ENCODE measurements at regions not wholly inside any gene's neighbourhood (a gene's known extent, or its start where the extent isn't known, plus 50 kb on each side); places are given as distances from the start of the nearest gene placed in this dataset.

DNA sequence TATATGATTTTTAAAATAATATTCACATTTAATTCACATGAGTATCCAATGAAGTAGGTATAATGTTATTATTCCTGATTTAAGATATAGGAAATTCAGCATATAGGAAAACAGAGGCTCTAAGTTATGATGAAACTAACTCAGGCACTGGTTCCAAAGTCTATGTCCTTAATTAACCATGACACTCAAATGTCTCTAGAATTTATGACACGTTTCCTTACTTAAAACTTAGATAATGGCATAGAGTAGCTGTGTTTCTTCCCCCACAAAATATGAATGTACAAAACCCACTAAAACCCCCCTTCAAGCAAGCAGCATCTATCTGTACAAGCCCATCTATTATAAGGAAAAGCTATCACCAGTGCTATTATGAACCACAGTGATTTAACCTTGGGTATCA, 72.9 kb upstream of the CDK1 start:
- Histone ChIP-seq H3K4me1 (no peaks in the 10 kb centered on the region), H3K36me3 (no peaks in the 10 kb centered on the region), H3K27me3 (no peaks in the 10 kb centered on the region), H3K27ac (no peak overlapping the region), H3K4me3 (no peak overlapping the region), H3K9me3 (no peaks in the 10 kb centered on the region)
- ATAC-seq (no peak), DNase-seq (no peak)
- intact Hi-C loops (cut with DNase I) = no loop called here
- TF ChIP-seq, protein P1, sequence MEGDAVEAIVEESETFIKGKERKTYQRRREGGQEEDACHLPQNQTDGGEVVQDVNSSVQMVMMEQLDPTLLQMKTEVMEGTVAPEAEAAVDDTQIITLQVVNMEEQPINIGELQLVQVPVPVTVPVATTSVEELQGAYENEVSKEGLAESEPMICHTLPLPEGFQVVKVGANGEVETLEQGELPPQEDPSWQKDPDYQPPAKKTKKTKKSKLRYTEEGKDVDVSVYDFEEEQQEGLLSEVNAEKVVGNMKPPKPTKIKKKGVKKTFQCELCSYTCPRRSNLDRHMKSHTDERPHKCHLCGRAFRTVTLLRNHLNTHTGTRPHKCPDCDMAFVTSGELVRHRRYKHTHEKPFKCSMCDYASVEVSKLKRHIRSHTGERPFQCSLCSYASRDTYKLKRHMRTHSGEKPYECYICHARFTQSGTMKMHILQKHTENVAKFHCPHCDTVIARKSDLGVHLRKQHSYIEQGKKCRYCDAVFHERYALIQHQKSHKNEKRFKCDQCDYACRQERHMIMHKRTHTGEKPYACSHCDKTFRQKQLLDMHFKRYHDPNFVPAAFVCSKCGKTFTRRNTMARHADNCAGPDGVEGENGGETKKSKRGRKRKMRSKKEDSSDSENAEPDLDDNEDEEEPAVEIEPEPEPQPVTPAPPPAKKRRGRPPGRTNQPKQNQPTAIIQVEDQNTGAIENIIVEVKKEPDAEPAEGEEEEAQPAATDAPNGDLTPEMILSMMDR (IDR thresholded peaks at IDR 0.05) = no peak

DNA sequence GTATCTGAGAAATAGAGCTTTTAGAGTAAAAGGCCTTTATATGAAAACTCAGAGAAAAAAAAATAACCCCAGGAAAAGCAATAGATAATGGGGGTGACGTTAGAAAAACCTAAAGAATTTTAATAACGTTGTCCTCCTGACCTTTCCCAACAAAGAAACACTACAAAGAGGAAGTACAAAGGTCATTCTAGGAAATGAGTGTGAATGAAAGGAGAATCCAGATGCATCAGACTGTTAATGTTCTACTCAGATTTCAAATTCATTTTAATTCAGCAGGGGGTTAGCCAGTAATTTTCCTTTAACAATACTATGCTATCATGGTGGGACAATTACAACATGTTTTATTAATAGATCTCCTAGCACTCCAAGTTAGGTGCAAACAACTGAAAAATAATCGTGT, 73.8 kb upstream of the CDK1 start:
- intact Hi-C loops (cut with DNase I) = no loop called here
- DNase-seq = no peak
- H3K4me3 ChIP-seq = no peak overlapping the region

DNA sequence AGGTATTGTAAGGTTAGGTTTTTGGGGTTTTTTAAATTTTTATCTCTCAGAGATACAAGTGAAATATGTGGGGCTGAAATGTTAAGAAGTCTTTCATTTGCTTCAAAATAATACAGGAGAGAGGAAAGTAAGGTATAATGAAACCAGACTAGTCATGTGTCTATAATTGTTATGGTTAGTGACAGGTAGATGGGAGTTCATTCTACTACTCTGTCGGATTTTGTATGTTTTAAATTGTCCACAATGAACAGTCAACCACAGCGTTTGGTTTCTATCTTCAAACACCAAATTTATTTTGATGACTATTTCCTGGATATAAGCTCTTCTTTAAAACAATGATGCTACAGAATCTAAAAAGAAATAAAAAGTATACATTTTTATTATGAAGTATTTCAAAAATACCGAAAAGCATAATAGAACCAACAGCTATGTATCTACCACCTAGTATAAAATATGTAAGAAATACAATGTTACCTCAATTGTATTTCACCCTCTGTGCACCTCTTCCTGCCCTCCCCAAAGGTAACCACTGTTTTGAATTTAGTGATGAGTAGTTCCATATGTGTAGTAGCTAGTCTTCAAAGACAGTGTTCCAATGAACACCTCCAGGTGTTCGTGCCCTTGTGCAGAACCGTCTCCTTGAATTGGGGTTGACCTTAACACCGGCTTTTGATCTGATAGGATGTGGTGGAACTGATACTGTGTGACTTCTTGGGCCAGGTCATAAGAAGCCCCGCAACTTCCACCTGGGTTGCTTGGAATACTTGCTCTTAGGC, 74.8 kb upstream of the CDK1 start:
- ATAC-seq = no peak
- no peaks in the 10 kb centered on the region for H3K36me3 ChIP-seq

More for the DNA sequence above, 73.8 kb upstream of the CDK1 start:
- H3K4me1 ChIP-seq = no peaks in the 10 kb centered on the region
- no peak for ATAC-seq
- no peaks in the 10 kb centered on the region for H3K9me3 ChIP-seq
- H3K36me3 ChIP-seq = no peaks in the 10 kb centered on the region
- no peak overlapping the region for H3K27ac ChIP-seq
- no peaks in the 10 kb centered on the region for H3K27me3 ChIP-seq
- TF ChIP-seq, protein P1 (IDR thresholded peaks at IDR 0.05) = no peak

DNA sequence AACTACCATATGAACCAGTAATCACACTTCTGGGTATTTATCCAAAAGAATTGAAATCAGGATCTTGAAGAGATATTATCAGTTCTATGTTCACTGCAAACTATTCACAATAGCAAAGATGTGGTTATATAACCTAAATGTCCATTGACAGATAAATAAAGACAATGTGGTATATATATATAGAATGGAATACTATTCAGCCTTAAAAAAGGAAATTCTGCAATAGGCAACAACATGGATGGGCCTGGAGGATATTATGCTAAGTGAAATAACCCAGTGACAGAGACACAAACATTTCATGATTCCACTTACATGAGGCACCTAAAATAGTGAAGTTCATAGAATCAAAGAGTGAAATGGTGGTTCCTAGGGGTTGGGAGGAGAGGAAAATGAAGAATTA, 90.6 kb upstream of the CDK1 start:
- Histone ChIP-seq H3K27ac (no peak overlapping the region), H3K4me1 (no peaks in the 10 kb centered on the region), H3K4me3 (no peak overlapping the region), H3K36me3 (no peaks in the 10 kb centered on the region), H3K27me3 (no peaks in the 10 kb centered on the region), H3K9me3 (no peaks in the 10 kb centered on the region)
- TF ChIP-seq, protein P1 (IDR thresholded peaks at IDR 0.05) = no peak
- ATAC-seq (no peak), DNase-seq (no peak)
- intact Hi-C loops (cut with DNase I) = no loop called here

More for the DNA sequence above, 74.8 kb upstream of the CDK1 start:
- Histone ChIP-seq H3K4me3 (no peak overlapping the region), H3K27ac (no peak overlapping the region), H3K9me3 (no peaks in the 10 kb centered on the region), H3K4me1 (no peaks in the 10 kb centered on the region), H3K27me3 (no peaks in the 10 kb centered on the region)
- intact Hi-C loops (cut with DNase I) = no loop called here
- DNase-seq = no peak
- TF ChIP-seq, protein P1 (IDR thresholded peaks at IDR 0.05) = no peak

DNA sequence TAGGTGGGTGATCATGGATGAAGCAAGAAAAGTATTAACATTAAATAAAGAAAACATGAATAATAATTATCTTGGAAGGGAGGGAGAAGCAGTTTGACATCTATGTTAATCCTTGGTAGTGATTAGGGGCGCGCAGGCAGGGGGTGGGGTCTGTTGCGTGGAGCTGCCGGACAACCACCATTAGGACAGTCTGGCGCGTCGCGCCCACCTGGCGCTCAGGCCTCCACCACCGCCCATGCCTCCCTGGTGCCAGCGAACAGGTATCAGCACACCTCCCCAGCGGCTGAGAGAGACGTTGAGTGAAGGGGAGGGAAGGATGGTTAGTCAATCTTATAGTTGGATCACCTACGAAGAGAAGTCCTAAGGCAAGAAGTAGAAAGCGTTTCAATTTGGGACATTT, 94.2 kb upstream of the CDK1 start:
- Histone ChIP-seq H3K4me1 (no peaks in the 10 kb centered on the region), H3K4me3 (no peak overlapping the region), H3K9me3 (no peaks in the 10 kb centered on the region), H3K27me3 (no peaks in the 10 kb centered on the region), H3K27ac (no peak overlapping the region), H3K36me3 (no peaks in the 10 kb centered on the region)
- no peak for ATAC-seq
- TF ChIP-seq, protein P1 (IDR thresholded peaks at IDR 0.05) = no peak
- intact Hi-C loops (cut with DNase I) = no loop called here
- no peak for DNase-seq
